HG02938 (cell line): ENCODE measurements at regions not wholly inside any gene's neighbourhood (a gene's known extent, or its start where the extent isn't known, plus 50 kb on each side); places are given as distances from the start of the nearest gene placed in this dataset.

Source experiments
- ATAC-seq: cut with Tn5 transposase; IDR thresholded peaks from one replicate; pipeline ENCODE4 v1.9.1; 2021; ENCODE audit warnings: mild to moderate bottlenecking, moderate library complexity; ENCODE audit not compliant: unreplicated experiment

DNA sequence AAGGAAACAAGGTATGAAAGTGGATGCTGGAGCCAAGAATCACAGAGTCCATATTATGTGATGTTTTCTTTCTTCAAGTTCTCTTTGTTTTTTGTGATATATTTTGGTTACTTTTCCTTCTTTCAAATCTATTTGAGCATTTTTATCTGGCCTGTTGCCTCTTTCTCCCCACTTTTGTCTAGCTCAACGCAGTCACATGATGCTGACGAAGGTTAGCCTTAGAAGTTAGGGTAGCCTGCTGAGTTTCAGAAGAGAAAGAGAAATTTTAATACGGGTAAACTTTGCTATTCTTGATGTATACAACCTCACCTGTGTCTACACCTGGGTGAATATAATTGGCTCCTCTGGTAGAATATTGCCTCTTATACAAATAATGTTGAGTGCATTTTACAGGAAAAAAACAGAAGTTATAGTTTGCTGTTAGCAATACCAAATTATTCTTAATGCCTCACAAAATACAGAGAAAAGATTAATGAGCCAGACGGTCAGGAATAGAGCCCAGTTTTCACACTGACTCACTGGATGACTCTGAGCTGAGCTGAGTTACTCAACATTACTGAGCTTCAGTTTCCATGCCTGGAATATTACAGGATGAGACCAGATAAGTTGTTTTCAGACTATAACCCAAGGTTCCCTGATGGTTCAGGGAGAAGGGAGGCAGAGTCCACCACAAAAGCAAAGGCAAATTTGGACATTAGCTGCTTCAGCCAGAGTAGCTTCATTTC lies 161.6 kb upstream of the BDNF start:
- ATAC-seq, result no peak

GRCh38 chr11:27860811-27861210 lies 160.6 kb upstream of the BDNF start:
- no peak for ATAC-seq

- ATAC-seq, result no peak
Observed at GRCh38 chr11:27858866-27859265, 158.6 kb upstream of the BDNF start.

- peak; percentile 13 for ATAC-seq
Observed at GRCh38 chr11:27857588-27857987, 157.3 kb upstream of the BDNF start.

GRCh38 chr11:27857014-27857413 lies 156.8 kb upstream of the BDNF start:
- ATAC-seq, result peak; percentile 82

- no peak for ATAC-seq
Observed at GRCh38 chr11:27848423-27848822, 148.2 kb upstream of the BDNF start.

DNA sequence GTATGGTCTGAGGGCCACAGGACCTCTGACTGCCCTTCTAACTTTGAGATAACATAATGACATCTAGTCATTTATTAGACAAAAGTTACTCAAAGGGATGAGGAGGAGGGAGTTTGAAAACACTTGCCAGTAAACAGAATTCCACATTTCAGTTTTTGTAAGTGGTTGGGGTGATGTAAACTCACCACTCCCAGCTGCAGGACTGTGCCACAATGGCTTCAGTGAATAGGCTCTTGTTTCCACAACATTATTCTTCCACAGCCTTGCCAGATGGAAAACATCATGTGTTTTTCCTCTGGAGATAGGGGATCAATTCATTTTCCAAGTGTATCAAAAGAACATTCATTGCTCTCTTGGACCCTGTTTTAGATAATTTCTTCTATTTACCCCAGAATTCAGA lies 147.2 kb upstream of the BDNF start:
- no peak for ATAC-seq

DNA sequence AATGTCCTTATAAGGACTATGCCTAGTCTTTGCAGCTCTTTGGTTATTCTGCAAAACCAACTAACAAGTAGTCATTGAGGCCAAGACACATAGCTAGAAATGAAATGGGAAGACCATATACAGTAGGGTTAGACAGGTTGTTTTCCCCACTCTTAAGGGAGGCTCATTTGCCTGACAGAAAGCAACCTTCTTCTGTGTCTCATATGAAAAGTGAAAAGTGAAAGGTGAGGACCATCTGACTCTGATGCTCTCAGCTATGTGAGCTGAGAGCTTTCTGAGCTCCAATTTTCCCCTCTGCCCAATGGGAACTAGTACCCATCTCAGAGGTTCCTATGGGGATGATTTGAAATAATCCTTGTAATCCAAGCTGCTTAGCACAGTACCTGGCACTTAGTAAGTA lies 142.0 kb upstream of the BDNF start:
- no peak for ATAC-seq

GRCh38 chr11:27841023-27841422 lies 140.8 kb upstream of the BDNF start:
- no peak for ATAC-seq

DNA sequence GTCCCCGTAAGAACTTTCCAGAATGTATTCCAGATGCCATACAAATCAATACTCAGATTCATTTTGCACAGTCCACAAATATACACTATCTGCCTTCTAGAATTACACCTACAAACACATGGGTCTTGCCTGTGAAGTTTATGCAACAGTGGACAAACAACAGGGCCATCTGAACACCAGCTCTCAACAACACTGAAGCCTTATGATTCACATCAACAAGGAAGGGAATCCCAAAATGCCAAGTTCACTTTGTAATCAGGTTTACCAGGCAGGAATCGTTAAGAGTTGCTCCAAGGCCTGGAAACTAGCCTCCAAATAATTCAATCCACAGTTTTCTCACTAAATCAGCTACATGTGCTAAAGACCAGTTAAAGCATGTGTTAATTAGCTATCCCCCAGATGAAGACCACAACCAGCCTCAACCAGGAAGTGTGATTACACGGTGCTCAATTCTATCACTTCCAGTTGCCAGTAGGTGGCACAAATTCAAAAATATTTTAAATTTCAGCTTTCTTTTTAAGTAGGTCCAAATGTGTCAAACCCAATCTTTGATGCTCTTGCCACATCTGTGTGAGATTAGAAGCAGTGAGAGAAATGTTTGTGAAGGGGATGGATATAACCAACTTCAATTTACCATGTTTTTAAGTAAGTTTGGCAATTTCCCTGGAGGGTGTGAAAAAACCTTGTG lies 139.1 kb upstream of the BDNF start:
- ATAC-seq, result no peak

DNA sequence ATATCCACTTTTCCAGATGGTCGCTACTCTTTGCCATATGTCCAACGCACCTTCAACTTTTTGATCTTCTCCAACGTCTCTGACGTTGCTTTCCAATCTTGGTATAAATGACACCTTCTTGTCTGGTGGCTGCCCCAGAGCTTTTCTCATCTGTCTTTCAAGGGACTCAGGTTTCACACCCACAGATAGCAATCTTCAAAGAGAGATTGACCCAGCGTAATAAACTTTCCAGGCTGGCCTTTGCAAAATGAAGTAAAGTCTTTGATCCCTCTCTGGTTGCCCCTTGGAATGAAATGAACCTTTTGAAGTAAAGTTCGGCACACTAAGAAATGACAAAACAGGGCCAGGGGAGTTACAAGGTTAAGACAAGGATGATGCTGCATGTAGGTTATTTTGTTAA lies 138.4 kb upstream of the BDNF start:
- no peak for ATAC-seq

DNA sequence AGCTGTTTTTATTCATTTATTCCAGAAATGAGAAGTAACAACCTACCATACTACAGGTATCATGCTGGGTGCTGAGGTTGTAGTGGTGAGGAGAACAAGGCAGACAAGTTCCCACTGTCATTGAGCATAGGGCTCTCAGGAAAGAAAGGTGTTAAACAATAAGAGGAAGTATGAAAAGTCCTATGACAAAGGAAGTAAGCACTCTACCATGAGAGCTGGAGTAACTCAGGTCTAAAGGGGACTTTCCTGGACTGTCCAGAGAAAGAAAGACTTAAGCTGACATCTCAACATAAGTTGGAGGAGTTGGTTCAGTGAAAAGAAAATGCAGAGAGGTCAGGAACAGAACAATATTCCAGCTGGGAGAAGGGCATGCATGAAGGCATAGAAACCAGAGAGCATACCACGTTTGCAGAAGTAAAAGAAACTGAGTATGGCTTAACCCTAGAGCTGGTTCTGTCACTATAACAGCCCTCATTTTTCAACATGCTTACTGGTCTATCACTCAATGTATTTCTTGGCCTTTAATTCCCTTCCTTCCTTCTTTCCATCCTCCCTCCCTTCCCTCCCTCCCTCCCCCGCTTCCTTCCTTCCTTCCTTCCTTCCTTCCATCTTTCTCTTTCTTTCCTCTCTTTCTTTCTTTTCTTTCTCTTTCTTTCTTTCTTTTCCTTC lies 137.8 kb upstream of the BDNF start:
- peak; percentile 82 for ATAC-seq

DNA sequence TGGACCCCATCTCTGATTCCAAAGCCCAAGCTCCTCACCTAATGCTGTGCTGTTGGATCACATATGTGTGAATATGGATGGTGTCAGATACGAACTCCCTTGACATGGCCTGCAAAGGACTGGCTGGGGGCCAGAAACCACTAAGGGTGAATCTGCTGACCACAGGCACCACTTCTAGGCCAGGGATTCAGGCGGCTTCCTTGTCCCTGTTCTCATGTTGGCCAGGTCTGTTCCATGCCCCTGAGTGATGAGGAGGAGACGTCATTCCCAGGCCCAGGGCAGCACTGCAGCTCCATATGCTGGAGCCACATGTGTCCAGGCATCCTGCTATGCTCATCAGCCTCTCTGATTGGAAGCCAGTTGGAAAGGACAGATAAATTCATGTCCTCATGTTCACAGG lies 130.0 kb upstream of the BDNF start:
- no peak for ATAC-seq

GRCh38 chr11:27820249-27820648 lies 120.0 kb upstream of the BDNF start:
- no peak for ATAC-seq

- ATAC-seq, result no peak
Observed at GRCh38 chr11:27816197-27816596, 115.9 kb upstream of the BDNF start.

- ATAC-seq, result no peak
Observed at GRCh38 chr11:27812341-27812740, 112.1 kb upstream of the BDNF start.

GRCh38 chr11:27807596-27807995 lies 107.3 kb upstream of the BDNF start:
- no peak for ATAC-seq

DNA sequence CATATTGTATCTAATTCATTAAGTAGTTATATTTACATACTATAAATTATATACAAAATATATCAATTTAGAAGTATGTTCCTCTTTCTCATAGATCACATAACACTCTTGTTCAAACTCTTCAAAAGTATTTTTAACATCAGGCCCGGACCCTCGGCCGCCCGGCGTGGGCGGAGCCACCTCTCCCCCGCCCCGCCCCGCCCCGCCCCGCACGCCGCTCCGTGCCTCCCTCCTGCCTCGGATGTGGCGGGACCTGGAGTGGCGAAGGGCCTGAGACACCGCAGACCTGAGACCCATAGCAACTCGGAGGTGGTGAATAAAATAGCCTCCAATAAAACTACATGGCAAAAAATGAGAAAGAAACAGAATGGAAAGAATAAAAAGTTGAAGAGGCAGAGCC lies 105.9 kb upstream of the BDNF start:
- no peak for ATAC-seq

DNA sequence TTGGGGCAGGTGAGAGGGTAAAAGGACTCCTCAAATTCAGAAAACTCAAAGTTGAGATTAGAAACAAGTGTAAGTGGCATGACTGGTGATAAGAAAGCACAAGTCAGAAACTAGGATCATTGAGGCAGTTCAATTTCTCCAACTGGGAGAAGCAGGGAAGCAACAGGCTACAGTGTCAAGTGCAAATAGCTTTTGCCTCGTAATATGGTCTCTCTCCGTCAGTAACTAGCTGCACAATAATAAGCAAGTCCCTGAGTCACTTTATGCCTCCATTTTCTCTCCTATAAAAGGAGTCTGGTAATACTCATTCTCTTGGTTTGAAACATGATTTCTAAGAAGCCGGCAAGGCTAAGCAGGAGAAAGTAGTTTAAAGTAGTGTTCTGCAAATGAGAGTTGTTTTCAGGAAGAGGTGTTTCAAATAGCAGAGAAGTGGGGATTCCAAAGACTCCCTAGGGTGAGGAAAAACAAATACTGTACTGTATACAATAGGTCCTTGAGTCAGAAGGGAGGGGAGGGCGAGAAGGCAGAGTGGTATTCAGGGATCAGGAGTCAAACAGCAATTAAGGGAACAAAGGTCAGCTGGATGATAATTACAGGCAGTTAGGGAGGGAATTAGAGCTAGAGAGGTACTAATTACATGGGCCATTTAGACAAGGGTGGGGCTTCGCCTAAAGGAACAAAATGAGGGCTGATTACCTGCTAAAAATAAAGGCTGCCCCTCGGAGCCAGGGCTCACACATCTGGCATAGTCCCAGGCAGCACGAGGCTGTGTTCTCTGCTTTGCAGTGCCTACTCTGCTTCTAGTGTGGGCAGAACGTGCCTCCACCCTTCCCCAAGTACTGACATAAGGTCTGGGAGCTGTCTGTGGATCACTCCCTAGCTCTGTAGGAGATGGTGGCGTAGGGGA lies 96.0 kb upstream of the BDNF start:
- no peak for ATAC-seq

DNA sequence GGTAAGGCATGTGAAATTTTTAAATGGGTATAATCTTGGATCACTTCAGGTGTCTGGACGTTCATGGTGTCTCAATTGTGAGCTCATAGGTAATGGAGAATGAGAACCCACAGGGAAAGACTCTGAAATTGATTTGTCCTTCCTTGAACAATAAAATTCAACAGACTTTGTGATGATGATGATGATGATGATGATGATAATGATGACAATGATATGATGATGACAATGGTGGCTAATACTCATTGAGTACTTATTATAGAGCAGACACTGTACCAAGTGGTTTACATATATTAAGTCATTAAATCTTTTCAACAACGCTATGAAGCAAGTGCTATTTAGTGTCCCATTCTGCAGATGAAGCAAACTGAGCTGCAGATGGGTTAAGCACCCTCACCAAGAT lies 86.6 kb upstream of the BDNF start:
- ATAC-seq, result no peak

GRCh38 chr11:27786331-27786730 lies 86.1 kb upstream of the BDNF start:
- ATAC-seq, result no peak
